Tibial artery (tissue), 4 donors: ENCODE measurements at regions not wholly inside any gene's neighbourhood (a gene's known extent, or its start where the extent isn't known, plus 50 kb on each side); places are given as distances from the start of the nearest gene placed in this dataset.
"Not testable (repeated sequence)": the region's sequence is repeated elsewhere in the genome, so short reads cannot be mapped to it uniquely, and the experiment has no call there.

Source experiments
- DNase-seq, 2 donors: peaks; one replicate each; pipeline ENCODE4 v3.0.0-alpha.2; 2019
- H3K27ac ChIP-seq, 2 donors: fragments of 200-600 bp; sonication (generic) in 1 of 2; 1 replicate in 1 of 2; 2 replicates in 1 of 2; pipeline ENCODE4 v1.5.1; 2018 to 2019; ENCODE audit warnings: mild to moderate bottlenecking in 1 of 2
- H3K27me3 ChIP-seq, 2 donors: fragments of 200-600 bp; sonication (generic) in 1 of 2; one replicate each; pipeline versions ENCODE4 v1.5.1 to v1.6.0; 2016 to 2019
- H3K36me3 ChIP-seq, 3 donors: fragments of 200-600 bp; sonication (generic) in 2 of 3; one replicate each; pipeline ENCODE4 v1.5.1; 2016 to 2019; ENCODE audit warnings: mild to moderate bottlenecking in 2 of 3
- H3K4me1 ChIP-seq, 4 donors: fragments of 200-600 bp; sonication (generic) in 2 of 4; 1 replicate in 3 of 4; 2 replicates in 1 of 4; pipeline ENCODE4 v1.5.1; 2016 to 2019
- H3K4me3 ChIP-seq, 2 donors: fragments of 200-600 bp; sonication (generic) in 1 of 2; 1 replicate in 1 of 2; 2 replicates in 1 of 2; pipeline ENCODE4 v1.5.1; 2018 to 2019; ENCODE audit warnings: mild to moderate bottlenecking in 2 of 2
- H3K9me3 ChIP-seq, 3 donors: fragments of 200-600 bp; sonication (generic) in 1 of 3; one replicate each; pipeline ENCODE4 v1.5.1; 2016 to 2019
- intact Hi-C: fragments of 100-400 bp; cut with DNase I; formaldehyde crosslinking; loops from one replicate; pipeline ENCODE4 v1.15.0; 2023; ENCODE audit warnings: low total_unique reads
- TF ChIP-seq, protein P1 (sequence below), 2 experiments: fragments of 200-600 bp in 1 of 2; fragments of 450-650 bp in 1 of 2; IDR thresholded peaks; one replicate each; pipeline ENCODE4 v1.5.1; 2017 to 2019; ENCODE audit warnings: antibody characterized with exemption in 2 of 2, mild to moderate bottlenecking in 1 of 2, moderate library complexity in 1 of 2

DNA sequence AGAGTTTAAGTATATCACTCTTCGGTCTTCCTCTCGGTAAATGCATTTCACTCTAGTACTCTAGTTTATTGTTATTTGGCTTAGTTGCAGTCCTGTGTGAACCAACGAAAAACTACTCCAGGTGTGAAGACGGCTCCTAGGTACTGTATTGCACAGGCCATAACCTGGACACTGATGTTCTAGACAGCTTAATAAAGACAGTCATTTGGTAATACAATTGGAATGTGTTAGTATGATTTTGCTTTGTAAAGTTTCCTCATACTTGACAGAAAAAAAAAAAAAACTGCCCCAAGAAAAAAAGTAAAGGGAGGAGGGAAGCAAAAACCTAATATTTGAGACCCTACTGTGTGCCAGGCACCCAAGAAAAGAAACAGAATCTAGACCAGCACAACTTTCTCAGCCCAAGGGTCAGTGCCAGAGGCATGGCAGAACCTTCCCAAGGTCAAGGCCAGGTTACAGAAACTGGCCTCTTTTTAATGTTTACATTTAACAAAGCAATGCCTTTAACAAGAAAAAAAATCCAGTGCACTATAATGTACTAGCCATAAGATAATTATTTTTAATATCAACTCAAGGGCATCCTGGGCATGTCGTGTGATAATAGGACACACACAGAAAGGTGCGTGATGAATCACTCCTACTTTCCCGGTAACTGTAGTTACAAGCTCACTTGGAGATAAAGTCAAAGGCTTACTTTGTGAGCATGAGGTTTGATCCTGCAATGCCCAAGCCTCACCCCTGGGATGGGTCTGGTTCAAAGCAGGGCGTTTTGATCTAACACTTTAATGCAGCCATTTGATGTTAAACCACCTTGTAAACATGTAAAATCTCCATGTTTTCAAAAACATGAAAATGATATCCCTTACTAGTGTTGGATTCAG is 110.6 kb downstream of the BMP4 start:
- no peak overlapping the region for H3K4me3 ChIP-seq
- H3K27me3 ChIP-seq, result no peaks in the 10 kb centered on the region
- H3K4me1 ChIP-seq, result no peaks in the 10 kb centered on the region
- no peak for DNase-seq
- intact Hi-C loops, result no loop called here
- TF ChIP-seq, protein P1, sequence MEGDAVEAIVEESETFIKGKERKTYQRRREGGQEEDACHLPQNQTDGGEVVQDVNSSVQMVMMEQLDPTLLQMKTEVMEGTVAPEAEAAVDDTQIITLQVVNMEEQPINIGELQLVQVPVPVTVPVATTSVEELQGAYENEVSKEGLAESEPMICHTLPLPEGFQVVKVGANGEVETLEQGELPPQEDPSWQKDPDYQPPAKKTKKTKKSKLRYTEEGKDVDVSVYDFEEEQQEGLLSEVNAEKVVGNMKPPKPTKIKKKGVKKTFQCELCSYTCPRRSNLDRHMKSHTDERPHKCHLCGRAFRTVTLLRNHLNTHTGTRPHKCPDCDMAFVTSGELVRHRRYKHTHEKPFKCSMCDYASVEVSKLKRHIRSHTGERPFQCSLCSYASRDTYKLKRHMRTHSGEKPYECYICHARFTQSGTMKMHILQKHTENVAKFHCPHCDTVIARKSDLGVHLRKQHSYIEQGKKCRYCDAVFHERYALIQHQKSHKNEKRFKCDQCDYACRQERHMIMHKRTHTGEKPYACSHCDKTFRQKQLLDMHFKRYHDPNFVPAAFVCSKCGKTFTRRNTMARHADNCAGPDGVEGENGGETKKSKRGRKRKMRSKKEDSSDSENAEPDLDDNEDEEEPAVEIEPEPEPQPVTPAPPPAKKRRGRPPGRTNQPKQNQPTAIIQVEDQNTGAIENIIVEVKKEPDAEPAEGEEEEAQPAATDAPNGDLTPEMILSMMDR (IDR thresholded peaks at IDR 0.05), result no peak
- no peaks in the 10 kb centered on the region for H3K36me3 ChIP-seq
- no peaks in the 10 kb centered on the region for H3K9me3 ChIP-seq
- no peak overlapping the region for H3K27ac ChIP-seq

DNA sequence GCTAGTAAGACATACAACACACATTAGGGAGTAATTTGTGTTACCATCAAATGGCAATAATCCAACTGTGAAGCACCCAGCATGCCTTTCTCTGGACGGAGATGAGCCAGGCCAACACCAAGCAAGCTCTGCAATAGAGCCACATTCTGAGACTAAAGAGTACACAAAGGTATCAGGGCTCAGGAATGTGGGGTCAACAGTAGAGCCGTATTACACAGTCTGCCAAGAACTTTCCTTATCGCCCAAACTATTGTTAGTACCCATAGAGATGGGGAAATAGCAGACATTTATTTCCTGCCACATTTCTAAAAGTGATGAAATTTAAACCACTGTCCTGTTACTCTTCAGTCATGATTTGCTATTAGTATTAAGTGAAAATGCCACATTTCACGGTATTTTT is 113.7 kb downstream of the BMP4 start:
- H3K9me3 ChIP-seq, result peaks cover 0 to 1% (median 0%) of the 10 kb centered on the region in 3 donors
- no peaks in the 10 kb centered on the region for H3K36me3 ChIP-seq
- H3K4me3 ChIP-seq, result no peak overlapping the region
- intact Hi-C loops, result no loop called here
- H3K27ac ChIP-seq, result no peak overlapping the region
- no peak for DNase-seq
- no peaks in the 10 kb centered on the region for H3K27me3 ChIP-seq
- TF ChIP-seq, protein P1 (IDR thresholded peaks at IDR 0.05), result no peak
- H3K4me1 ChIP-seq, result no peaks in the 10 kb centered on the region

DNA sequence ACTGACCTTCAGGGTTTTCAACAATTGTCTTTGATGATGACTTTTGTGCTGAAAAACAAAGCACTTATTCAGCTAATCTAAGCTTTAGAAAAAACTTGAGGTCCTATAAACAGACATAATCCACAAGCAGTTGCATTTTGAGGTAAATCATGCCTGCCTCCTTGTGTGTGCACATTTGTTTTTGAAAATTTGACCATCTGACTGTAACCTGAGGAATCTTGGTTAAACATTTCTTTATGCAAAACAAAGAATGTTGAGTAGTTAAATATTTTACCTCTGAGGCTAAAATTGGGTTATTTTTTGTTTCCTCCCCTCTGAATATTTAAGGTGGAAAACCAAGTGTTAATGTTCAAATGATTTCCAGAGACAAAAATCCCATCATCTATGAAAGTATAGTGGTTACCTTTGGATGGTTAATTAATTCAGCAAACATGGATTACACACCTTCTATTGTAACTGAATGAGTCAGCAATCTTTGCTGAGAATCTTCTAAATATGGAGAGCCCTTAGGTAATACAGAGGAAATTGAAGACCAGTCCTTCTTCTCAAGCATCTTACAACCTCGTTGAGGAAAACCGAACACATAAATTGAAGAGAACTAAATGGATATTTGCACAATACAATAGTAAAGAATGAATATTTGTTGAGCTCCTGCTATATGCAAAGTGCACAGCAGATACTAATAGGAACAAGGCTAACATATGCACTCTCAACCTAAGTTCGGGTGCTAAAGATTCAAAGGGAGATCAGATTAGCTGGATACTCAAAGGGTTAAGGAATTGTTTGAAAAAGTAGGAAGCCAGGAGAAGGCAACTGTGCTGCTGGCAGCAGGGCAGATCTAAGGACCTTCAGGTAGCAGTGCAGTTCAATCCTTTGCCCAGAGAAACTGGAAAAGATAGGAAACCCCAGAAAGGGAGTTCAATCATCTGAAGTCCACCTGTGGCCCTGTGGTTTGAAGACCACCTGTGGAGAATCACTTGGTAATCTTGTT is 115.2 kb downstream of the BMP4 start:
- intact Hi-C loops, result no loop called here
- Histone ChIP-seq H3K36me3 (no peaks in the 10 kb centered on the region), H3K27ac (no peak overlapping the region), H3K27me3 (no peaks in the 10 kb centered on the region), H3K9me3 (peaks cover 0 to 16% (median 11%) of the 10 kb centered on the region in 3 donors), H3K4me1 (no peaks in the 10 kb centered on the region), H3K4me3 (no peak overlapping the region)
- DNase-seq, result no peak
- TF ChIP-seq, protein P1 (IDR thresholded peaks at IDR 0.05), result no peak

DNA sequence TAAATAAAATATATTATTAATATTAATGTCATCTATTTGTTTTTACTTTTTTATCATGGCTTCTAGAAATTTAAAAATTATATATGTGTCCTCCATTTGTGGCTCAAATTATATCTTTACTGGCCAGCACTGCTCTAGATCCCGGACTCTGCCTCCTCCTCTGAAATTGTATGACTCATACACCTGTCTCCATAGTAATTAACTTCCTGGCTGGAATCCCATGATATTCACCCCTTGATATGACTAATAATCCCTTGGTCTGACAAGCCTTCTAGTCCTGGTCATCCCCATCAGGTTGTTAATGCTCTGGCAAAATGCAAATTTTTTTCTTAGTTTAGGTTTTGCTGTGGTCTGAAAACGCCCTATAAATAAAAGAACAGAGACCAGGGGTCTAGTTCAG is 116.2 kb downstream of the BMP4 start:
- no peaks in the 10 kb centered on the region for H3K4me1 ChIP-seq
- intact Hi-C loops, result no loop called here
- H3K36me3 ChIP-seq, result no peaks in the 10 kb centered on the region
- TF ChIP-seq, protein P1 (IDR thresholded peaks at IDR 0.05), result no peak
- peaks cover 0 to 17% (median 11%) of the 10 kb centered on the region in 3 donors for H3K9me3 ChIP-seq
- H3K4me3 ChIP-seq, result no peak overlapping the region
- no peak overlapping the region for H3K27ac ChIP-seq
- H3K27me3 ChIP-seq, result no peaks in the 10 kb centered on the region
- no peak for DNase-seq

DNA sequence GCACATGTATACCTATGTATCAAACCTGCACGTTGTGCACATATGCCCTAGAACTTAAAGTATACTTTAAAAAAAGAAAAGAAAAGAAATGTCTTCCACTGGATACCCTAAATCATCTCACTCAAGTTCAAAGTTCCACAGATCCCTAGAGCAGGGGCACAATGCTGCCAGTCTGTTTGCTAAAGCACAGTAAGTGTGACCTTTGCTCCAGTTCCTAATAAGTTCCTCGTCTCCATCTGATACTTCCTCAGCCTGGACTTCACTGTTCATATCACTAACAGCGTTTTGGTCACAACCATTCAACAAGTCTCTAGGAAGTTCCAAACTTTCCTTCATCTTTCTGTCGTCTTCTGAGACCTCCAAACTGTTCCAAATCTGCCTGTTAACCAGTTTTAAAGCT is 118.3 kb downstream of the BMP4 start:
- Histone ChIP-seq H3K36me3 (no peaks in the 10 kb centered on the region), H3K9me3 (peaks cover 0 to 17% (median 11%) of the 10 kb centered on the region in 3 donors), H3K27ac (no peak overlapping the region), H3K27me3 (no peaks in the 10 kb centered on the region), H3K4me1 (no peaks in the 10 kb centered on the region), H3K4me3 (no peak overlapping the region)
- TF ChIP-seq, protein P1 (IDR thresholded peaks at IDR 0.05), result no peak
- DNase-seq, result no peak
- intact Hi-C loops, result no loop called here

DNA sequence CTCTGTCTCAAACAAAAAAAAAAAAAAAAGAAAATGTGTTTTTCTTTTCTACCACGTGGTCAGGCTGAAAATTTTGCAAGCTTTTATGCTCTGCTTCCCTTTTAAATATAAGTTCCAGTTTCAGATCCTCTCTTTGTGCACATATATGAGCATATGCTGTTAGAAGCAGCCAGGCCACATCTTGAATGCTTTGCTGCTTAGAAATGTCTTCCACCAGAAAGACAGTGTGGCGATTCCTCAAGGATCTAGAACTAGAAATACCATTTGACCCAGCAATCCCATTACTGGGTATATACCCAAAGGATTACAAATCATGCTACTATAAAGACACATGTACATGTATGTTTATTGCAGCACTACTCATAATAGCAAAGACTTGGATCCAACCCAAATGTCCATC is 119.0 kb downstream of the BMP4 start:
- H3K9me3 ChIP-seq, result peaks cover 0 to 17% (median 11%) of the 10 kb centered on the region in 3 donors
- H3K36me3 ChIP-seq, H3K4me3 ChIP-seq, intact Hi-C loops, H3K27me3 ChIP-seq, DNase-seq, H3K4me1 ChIP-seq, H3K27ac ChIP-seq: not testable (repeated sequence)
